D721Med (cell line): ENCODE measurements at regions not wholly inside any gene's neighbourhood (a gene's known extent, or its start where the extent isn't known, plus 50 kb on each side); places are given as distances from the start of the nearest gene placed in this dataset.

Source experiments
- DNase-seq: peaks from one replicate; pipeline ENCODE4 v3.0.0; 2011; ENCODE audit warnings: low spot score; ENCODE audit not compliant: insufficient read length
- FAIRE-seq: peaks from 2 replicates; lab custom pipeline; 2011; peaks lifted over from hg19 to GRCh38; lab: Jason Lieb, UNC
- TF ChIP-seq, protein P1 (sequence below): IDR thresholded peaks from 2 replicates; pipeline ENCODE4 v1.5.1; 2012; ENCODE audit warnings: mild to moderate bottlenecking, control low read depth; ENCODE audit not compliant: insufficient read depth; ENCODE audit errors: missing control alignments

DNA sequence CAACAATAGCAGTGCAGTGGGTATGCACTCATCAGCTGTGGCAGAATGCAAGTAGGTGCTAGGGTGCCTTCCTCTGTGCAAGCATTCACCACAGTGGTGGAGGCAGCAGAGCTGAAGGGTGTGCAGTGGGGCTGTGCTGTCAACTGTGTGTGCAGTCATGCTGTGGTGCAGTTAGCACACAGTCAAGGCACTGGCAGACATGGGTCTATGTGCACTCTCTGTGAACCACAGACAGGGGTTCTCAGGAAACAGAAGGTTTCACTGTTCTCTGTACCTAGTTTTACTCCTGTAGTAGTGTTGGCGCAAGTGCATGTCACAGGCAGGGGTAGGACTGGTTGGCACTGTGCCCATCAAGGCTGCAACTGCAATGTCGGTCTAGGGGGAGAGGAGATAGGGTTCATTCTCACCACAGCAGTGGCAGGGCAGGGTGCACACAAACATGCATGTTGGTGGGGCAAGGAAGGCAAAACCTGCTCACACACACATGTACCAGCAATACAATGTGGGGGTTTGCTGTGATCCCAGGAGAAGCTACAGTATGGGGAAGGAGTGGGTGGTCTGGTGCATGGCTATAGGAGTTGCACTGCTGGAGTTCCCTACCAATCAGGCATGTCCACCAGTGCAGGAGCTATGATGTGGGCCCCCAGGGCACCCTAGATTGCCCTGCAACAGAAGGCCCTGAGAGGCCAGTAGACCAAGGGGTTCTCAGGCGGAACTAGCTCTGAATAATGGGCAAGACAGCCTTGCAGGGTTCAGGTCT is 242.7 kb upstream of the DDX18 start:
- FAIRE-seq (no peak), DNase-seq (no peak)
- TF ChIP-seq, protein P1, sequence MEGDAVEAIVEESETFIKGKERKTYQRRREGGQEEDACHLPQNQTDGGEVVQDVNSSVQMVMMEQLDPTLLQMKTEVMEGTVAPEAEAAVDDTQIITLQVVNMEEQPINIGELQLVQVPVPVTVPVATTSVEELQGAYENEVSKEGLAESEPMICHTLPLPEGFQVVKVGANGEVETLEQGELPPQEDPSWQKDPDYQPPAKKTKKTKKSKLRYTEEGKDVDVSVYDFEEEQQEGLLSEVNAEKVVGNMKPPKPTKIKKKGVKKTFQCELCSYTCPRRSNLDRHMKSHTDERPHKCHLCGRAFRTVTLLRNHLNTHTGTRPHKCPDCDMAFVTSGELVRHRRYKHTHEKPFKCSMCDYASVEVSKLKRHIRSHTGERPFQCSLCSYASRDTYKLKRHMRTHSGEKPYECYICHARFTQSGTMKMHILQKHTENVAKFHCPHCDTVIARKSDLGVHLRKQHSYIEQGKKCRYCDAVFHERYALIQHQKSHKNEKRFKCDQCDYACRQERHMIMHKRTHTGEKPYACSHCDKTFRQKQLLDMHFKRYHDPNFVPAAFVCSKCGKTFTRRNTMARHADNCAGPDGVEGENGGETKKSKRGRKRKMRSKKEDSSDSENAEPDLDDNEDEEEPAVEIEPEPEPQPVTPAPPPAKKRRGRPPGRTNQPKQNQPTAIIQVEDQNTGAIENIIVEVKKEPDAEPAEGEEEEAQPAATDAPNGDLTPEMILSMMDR = no peak

DNA sequence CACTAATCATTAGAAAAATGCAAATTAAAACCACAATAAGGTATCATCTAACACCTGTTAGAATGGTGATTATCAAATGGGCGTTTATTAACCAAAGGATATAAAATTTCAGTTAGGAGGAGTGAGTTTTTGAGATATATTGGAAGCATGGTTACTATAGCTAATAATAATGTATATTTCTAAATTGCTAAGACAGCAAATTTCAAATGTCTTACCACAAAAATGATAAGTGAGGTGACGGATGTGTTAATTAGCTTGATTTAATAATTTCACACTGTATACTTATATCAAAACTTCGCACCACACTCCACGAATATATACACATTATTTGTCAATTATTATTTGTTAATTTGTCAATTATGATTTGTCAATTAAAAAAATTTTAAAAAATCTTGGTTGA is 227.2 kb upstream of the DDX18 start:
- TF ChIP-seq, protein P1 = no peak
- FAIRE-seq (no peak), DNase-seq (no peak)

DNA sequence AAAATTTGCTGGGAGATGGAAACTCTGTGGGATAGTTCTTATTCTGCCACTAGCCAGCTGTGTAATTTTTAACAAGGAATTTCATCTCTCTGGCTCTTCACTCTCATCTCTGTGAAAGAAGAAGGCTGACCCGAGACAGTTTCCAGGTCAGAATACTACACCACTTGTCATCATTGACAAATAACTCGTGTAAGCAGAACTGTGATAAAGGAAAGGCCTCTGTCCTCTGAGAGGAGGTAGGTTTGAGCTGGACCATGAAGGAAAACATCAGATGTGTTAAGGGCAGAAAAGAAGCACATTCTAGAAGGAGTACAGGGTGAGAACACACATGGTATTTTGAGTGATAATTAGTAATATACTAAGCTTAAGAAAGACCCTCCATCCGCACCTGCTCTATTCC is 211.4 kb upstream of the DDX18 start:
- DNase-seq = no peak
- TF ChIP-seq, protein P1 = no peak
- FAIRE-seq = no peak

DNA sequence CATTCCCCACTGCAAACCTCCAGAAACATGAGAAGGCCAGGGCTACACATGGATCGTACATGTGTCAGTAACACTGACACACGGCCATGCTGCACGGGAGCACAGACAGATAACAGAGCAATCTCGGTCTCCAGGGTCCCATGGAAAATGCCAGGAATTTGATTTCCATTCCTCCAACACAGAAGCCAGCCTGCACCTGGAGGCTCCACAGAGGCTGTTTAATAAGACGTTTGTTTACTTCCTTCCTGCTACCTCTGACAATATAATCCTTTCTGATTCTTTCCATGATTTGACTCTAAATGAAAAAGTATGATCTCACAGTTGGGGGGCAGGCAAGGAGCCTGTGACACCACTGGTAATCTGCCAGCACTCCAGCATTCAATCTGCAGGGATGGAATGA is 210.9 kb upstream of the DDX18 start:
- DNase-seq (no peak), FAIRE-seq (no peak)
- TF ChIP-seq, protein P1 = no peak

DNA sequence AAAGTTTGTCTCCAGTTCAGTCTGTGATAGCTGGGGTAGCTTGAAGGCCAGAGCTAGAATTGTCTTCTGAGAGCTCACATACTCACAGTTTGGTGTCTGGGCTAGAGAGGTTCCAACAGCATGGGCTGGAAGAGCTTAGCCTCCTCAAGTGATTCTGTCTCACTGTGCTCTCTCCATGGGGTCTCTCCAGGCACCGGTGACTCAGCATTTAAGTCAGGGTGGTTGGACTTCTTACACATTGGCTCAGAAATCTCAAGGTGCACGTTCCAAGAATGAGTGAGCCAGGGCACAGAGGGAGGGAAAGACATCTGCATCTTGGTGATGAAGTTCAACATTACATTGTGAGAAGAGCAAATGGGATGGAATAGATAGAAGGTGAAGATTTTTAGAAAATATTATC is 207.3 kb upstream of the DDX18 start:
- FAIRE-seq (no peak), DNase-seq (no peak)
- TF ChIP-seq, protein P1 = no peak

DNA sequence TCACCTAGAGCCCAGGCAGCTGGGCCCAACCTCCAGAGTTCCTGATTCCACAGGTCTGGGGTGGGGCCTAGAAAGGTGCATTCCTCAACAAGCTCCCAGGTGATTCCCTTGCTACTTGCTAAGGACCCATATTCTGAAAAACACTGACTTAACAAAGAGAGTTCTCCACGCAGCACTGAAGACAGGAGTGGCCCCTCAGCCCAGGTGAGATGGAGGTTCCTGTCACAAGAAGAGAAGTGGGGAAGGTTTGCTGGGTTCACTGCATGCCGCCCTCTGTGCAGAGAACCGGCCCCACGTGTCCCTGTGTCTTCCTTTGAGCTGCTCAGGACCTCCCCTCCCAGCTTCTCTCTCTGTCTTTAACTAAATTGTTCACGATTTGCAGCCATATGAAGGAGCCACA is 201.4 kb upstream of the DDX18 start:
- DNase-seq (no peak), FAIRE-seq (no peak)
- TF ChIP-seq, protein P1 = no peak

DNA sequence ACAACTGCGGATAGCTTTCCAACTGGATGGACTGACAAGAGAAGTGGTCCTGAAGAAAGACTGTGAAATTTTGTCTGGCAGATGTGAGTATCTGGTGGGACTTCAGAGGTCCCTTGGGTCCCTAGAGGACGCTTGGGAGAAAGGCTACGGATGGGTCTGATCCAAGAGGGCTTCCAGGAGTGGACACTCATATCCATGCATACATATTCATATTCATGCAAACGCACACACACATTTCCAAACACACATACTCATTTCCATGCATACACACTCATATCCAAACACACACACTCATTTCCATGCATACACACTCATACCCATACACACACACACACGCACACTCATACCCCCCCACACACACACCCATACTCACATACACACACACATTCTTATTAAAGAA is 200.2 kb upstream of the DDX18 start:
- TF ChIP-seq, protein P1 = no peak
- FAIRE-seq (no peak), DNase-seq (no peak)
